Esophagus muscularis mucosa (tissue), 4 donors: ENCODE measurements at regions not wholly inside any gene's neighbourhood (a gene's known extent, or its start where the extent isn't known, plus 50 kb on each side); places are given as distances from the start of the nearest gene placed in this dataset.

ENCODE experiments used
- DNase-seq: peaks from one replicate; pipeline ENCODE4 v3.0.0-alpha.2; 2017; ENCODE audit errors: extremely low spot score
- H3K27ac ChIP-seq, 4 donors: fragments of 200-600 bp; sonication (generic); replicated peaks in 1 of 4; 1 replicate in 3 of 4; 2 replicates in 1 of 4; pipeline ENCODE4 v1.5.1; 2016 to 2019; ENCODE audit warnings: mild to moderate bottlenecking in 1 of 4
- H3K27me3 ChIP-seq, 4 donors: fragments of 200-600 bp; sonication (generic); one replicate each; pipeline versions ENCODE4 v1.5.1 to v1.6.0; 2016 to 2019
- H3K36me3 ChIP-seq, 4 donors: fragments of 200-600 bp; sonication (generic); one replicate each; pipeline ENCODE4 v1.5.1; 2016 to 2019
- H3K4me1 ChIP-seq, 4 donors: fragments of 200-600 bp; sonication (generic); one replicate each; pipeline ENCODE4 v1.5.1; 2016 to 2019
- H3K4me3 ChIP-seq, 4 donors: fragments of 200-600 bp; sonication (generic); 1 replicate in 2 of 4; 2 replicates in 2 of 4; pipeline ENCODE4 v1.5.1; 2016 to 2019; ENCODE audit warnings: mild to moderate bottlenecking in 4 of 4, moderate library complexity in 1 of 4
- H3K9me3 ChIP-seq, 4 donors: fragments of 200-600 bp; sonication (generic); 1 replicate in 3 of 4; 2 replicates in 1 of 4; pipeline ENCODE4 v1.5.1; 2016 to 2019
- EP300 ChIP-seq: sonication (generic); formaldehyde crosslinking; IDR thresholded peaks from one replicate; pipeline ENCODE4 v1.6.1; 2017; ENCODE audit warnings: antibody characterized with exemption
- POLR2A ChIP-seq: fragments of 450-650 bp; IDR thresholded peaks from one replicate; pipeline ENCODE4 v1.6.1; 2017; ENCODE audit warnings: antibody characterized with exemption, moderate library complexity, mild to moderate bottlenecking, low read depth
- POLR2AphosphoS5 ChIP-seq, 2 donors: sonication (generic); formaldehyde crosslinking; IDR thresholded peaks; one replicate each; pipeline ENCODE4 v1.6.1; 2017; ENCODE audit warnings: antibody characterized with exemption in 2 of 2
- WGBS: methylation state at CpG from one replicate; pipeline ENCODE4 v1.1.5; 2018; 5-methylcytosine and 5-hydroxymethylcytosine counted together
- intact Hi-C: fragments of 100-400 bp; cut with DNase I; formaldehyde crosslinking; loops from one replicate; pipeline ENCODE4 v1.15.1; 2023
- TF ChIP-seq, protein P1 (sequence below), 3 experiments: fragments of 200-600 bp in 2 of 3; fragments of 450-650 bp in 1 of 3; sonication (generic) in 2 of 3; IDR thresholded peaks; one replicate each; pipeline ENCODE4 v1.5.1; 2017 to 2019; ENCODE audit warnings: antibody characterized with exemption in 3 of 3, mild to moderate bottlenecking in 2 of 3, moderate library complexity in 1 of 3

DNA sequence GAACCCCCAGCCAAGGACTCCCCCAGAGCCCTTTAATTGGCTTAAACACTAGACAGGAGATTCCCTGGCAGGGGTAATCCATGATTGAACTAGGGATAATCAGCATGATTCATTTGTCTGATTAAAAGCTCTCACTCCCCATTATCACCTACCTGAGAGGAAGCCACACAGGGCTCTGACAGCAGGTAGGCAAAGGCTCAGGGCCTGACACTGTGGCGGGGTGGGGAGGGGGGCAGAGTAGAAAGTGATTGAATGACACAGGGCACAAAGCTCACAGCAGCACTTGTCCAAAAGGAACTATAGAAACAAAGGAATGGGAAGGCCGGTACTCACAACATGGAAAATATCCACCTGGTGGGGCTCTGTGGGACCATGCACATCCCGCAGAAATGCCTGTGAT, 231.6 kb downstream of the MAFB start:
- Histone ChIP-seq H3K9me3 (no peaks in the 10 kb centered on the region), H3K4me1 (no peaks in the 10 kb centered on the region), H3K36me3 (no peaks in the 10 kb centered on the region), H3K4me3 (no peak overlapping the region), H3K27ac (no peak overlapping the region), H3K27me3 (no peaks in the 10 kb centered on the region)
- TF ChIP-seq EP300 (no peak), POLR2AphosphoS5 (IDR thresholded peaks at IDR 0.05) (no peak), POLR2A (no peak)
- TF ChIP-seq, protein P1, sequence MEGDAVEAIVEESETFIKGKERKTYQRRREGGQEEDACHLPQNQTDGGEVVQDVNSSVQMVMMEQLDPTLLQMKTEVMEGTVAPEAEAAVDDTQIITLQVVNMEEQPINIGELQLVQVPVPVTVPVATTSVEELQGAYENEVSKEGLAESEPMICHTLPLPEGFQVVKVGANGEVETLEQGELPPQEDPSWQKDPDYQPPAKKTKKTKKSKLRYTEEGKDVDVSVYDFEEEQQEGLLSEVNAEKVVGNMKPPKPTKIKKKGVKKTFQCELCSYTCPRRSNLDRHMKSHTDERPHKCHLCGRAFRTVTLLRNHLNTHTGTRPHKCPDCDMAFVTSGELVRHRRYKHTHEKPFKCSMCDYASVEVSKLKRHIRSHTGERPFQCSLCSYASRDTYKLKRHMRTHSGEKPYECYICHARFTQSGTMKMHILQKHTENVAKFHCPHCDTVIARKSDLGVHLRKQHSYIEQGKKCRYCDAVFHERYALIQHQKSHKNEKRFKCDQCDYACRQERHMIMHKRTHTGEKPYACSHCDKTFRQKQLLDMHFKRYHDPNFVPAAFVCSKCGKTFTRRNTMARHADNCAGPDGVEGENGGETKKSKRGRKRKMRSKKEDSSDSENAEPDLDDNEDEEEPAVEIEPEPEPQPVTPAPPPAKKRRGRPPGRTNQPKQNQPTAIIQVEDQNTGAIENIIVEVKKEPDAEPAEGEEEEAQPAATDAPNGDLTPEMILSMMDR (IDR thresholded peaks at IDR 0.05): no peak
- 93% methylated on average over 3 of the region's 3 CpGs for WGBS
- intact Hi-C loops: no loop called here
- DNase-seq: peak; percentile 66

DNA sequence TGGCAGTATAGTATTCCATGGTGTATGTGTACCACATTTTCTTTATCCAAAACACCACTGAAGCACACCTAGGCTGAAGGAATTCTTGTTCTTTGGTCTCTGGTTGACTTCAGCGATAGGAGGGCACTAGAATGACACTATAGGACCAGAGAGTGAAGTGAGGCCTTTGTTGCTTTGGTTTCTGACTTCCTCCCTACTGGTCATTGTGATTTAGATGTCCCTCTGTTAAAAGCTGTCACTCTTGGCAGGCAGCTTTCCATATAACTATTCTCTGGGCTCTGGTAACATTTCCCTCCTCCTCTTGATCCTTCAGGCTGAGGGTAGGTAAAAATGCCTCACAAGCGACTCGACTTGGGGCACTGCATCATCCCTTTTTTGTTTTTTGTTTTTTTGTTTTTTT, 236.3 kb downstream of the MAFB start:
- no peak overlapping the region for H3K4me3 ChIP-seq
- H3K36me3 ChIP-seq: no peaks in the 10 kb centered on the region
- WGBS: 91% methylated on average over 3 of the region's 3 CpGs
- DNase-seq: no peak
- H3K9me3 ChIP-seq: no peaks in the 10 kb centered on the region
- H3K27me3 ChIP-seq: peaks cover 0 to 5% (median 0%) of the 10 kb centered on the region in 4 donors
- H3K27ac ChIP-seq: no peak overlapping the region
- no peaks in the 10 kb centered on the region for H3K4me1 ChIP-seq
- TF ChIP-seq EP300: no peak
- TF ChIP-seq, protein P1 (IDR thresholded peaks at IDR 0.05): no peak
- TF ChIP-seq POLR2A: no peak
- TF ChIP-seq POLR2AphosphoS5 (IDR thresholded peaks at IDR 0.05): no peak
- intact Hi-C loops: no loop called here

DNA sequence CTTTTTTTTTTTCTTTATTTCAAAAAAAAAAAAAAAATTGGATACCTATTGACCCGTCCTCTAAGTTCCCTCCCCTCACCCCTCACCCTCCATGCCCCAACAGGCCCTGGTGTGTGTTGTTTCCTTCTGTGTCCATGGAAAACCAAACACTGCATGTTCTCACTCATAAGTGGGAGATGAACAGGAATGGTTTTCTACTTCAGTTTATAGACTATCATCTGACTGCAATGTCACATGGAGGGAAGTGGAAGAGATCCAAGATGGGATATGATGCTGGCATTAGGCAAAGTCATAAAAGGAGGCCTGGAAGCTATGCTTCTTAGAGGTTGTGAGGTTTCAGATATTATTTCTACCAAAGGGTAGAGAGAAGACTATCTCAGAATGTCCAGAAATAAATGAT, 237.5 kb downstream of the MAFB start:
- Histone ChIP-seq H3K27ac (no peak overlapping the region), H3K4me1 (no peaks in the 10 kb centered on the region), H3K4me3 (no peak overlapping the region), H3K27me3 (peaks cover 0 to 9% (median 0%) of the 10 kb centered on the region in 4 donors), H3K9me3 (no peaks in the 10 kb centered on the region), H3K36me3 (no peaks in the 10 kb centered on the region)
- intact Hi-C loops: no loop called here
- 87% methylated on average over 1 of the region's 1 CpG for WGBS
- TF ChIP-seq POLR2AphosphoS5 (IDR thresholded peaks at IDR 0.05) (no peak), POLR2A (no peak), EP300 (no peak)
- TF ChIP-seq, protein P1 (IDR thresholded peaks at IDR 0.05): no peak
- no peak for DNase-seq

- Histone ChIP-seq H3K27me3 (peaks cover 0 to 9% (median 0%) of the 10 kb centered on the region in 4 donors), H3K27ac (no peak overlapping the region)
- WGBS: 77% methylated on average over 4 of the region's 4 CpGs
These were observed 238.9 kb downstream of the MAFB start for GRCh38 chr20:40449974-40450616.

More at GRCh38 chr20:40449974-40450616, 238.9 kb downstream of the MAFB start:
- Histone ChIP-seq H3K4me1 (no peaks in the 10 kb centered on the region), H3K4me3 (no peak overlapping the region), H3K9me3 (no peaks in the 10 kb centered on the region), H3K36me3 (no peaks in the 10 kb centered on the region)
- intact Hi-C loops: no loop called here
- TF ChIP-seq EP300 (no peak), POLR2AphosphoS5 (IDR thresholded peaks at IDR 0.05) (no peak), POLR2A (no peak)
- TF ChIP-seq, protein P1 (IDR thresholded peaks at IDR 0.05): no peak
- DNase-seq: no peak
